K562 (cell line): ENCODE measurements at regions not wholly inside any gene's neighbourhood (a gene's known extent, or its start where the extent isn't known, plus 50 kb on each side); places are given as distances from the start of the nearest gene placed in this dataset.

Experiments
- ATAC-seq: fragments of 200-7000 bp; cut with Tn5 transposase; 3 replicates; pipeline ENCODE4 v1.9.1; 2020; ENCODE audit warnings: moderate library complexity
- BruUV-seq: library from RNA; stranded (reverse); fragments of 400-500 nt; replicated peaks from 2 replicates; lab custom pipeline; 2021; lab: Mats Ljungman, UMichigan
- CTCF ChIA-PET: fragments of 300-600 bp; formaldehyde crosslinking; extraction: SDS; loops from one replicate; lab custom pipeline; 2021; ENCODE audit warnings: low intra/inter-chr PET ratio; lab: Yijun Ruan, JAX
- POLR2A ChIA-PET: fragments of 300-600, 350-650 bp; sonication (Branson Sonifier 250); formaldehyde crosslinking; extraction: SDS; loops from one replicate; lab custom pipeline; 2021; ENCODE audit warnings: antibody characterized with exemption, inconsistent platforms; lab: Yijun Ruan, JAX
- DNase-seq, 4 experiments: peaks; one replicate each; pipeline versions ENCODE4 v3.0.0 to v3.0.0-alpha.2; 2011 to 2018; ENCODE audit warnings: low spot score in 3 of 4, mixed read lengths in 3 of 4; ENCODE audit errors: extremely low read depth in 1 of 4
- FAIRE-seq: peaks from 2 replicates; lab custom pipeline; 2011; peaks lifted over from hg19 to GRCh38; lab: Jason Lieb, UNC
- H2AFZ ChIP-seq: 2 replicates; pipeline ENCODE4 v1.6.0; 2011; ENCODE audit warnings: low read depth, low read length, control low read depth, inconsistent platforms
- H3K27ac ChIP-seq: fragments of 200-600 bp; 3 replicates; pipeline ENCODE4 v1.8.0; 2011; ENCODE audit warnings: low read depth, mild to moderate bottlenecking, control low read depth, inconsistent platforms, low read length, moderate library complexity, mixed read lengths; ENCODE audit errors: extremely low read depth
- H3K27me3 ChIP-seq, 2 experiments: fragments of 300-600 bp in 1 of 2; 2 replicates in 1 of 2; 3 replicates in 1 of 2; pipeline versions ENCODE4 v1.6.0 to v1.8.0; 2011; ENCODE audit warnings: inconsistent platforms in 2 of 2, low read length in 2 of 2, mild to moderate bottlenecking in 1 of 2, mixed read lengths in 1 of 2, moderate library complexity in 1 of 2; ENCODE audit not compliant: control insufficient read depth in 2 of 2, insufficient read depth in 2 of 2
- H3K36me3 ChIP-seq: fragments of 300-600 bp; 3 replicates; pipeline ENCODE4 v1.8.0; 2011; ENCODE audit warnings: mild to moderate bottlenecking, low read length, inconsistent platforms; ENCODE audit not compliant: control insufficient read depth, insufficient read depth
- H3K4me1 ChIP-seq, 2 experiments: fragments of 200-600 bp in 1 of 2; replicated peaks in 1 of 2; 2 replicates in 1 of 2; 3 replicates in 1 of 2; pipeline versions ENCODE4 v1.5.1 to v1.8.0; 2011; ENCODE audit warnings: inconsistent platforms in 2 of 2, low read length in 2 of 2, mild to moderate bottlenecking in 1 of 2, mixed read lengths in 1 of 2, moderate library complexity in 1 of 2; ENCODE audit not compliant: control insufficient read depth in 2 of 2, insufficient read depth in 2 of 2
- H3K4me2 ChIP-seq: 2 replicates; pipeline ENCODE4 v1.6.1; 2011; ENCODE audit warnings: low read length, control low read depth, inconsistent platforms, mixed read lengths; ENCODE audit not compliant: insufficient read depth
- H3K4me3 ChIP-seq: fragments of 200-600 bp; sonication (generic), shearing (Covaris generic); 2 replicates; pipeline ENCODE4 v1.5.1; 2016; ENCODE audit warnings: control low read depth, inconsistent platforms
- H3K79me2 ChIP-seq: fragments of 200-600 bp; 3 replicates; pipeline ENCODE4 v1.8.0; 2011; ENCODE audit warnings: low read length, inconsistent platforms; ENCODE audit not compliant: control insufficient read depth, insufficient read depth
- H3K9ac ChIP-seq, 2 experiments: 2 replicates each; pipeline versions ENCODE4 v1.6.0 to v1.6.1; 2011; ENCODE audit warnings: low read depth in 2 of 2, low read length in 2 of 2, control low read depth in 1 of 2, inconsistent platforms in 1 of 2, mild to moderate bottlenecking in 1 of 2, mixed read lengths in 1 of 2; ENCODE audit not compliant: insufficient read depth in 1 of 2
- H3K9me1 ChIP-seq: one replicate; pipeline ENCODE4 v1.6.0; 2011; ENCODE audit warnings: inconsistent platforms, mild to moderate bottlenecking, low read length, moderate library complexity; ENCODE audit not compliant: control insufficient read depth, insufficient read depth
- H3K9me3 ChIP-seq: replicated peaks from 2 replicates; pipeline ENCODE4 v1.5.1; 2011; ENCODE audit warnings: low read depth, low read length, inconsistent platforms; ENCODE audit not compliant: control insufficient read depth, insufficient read depth
- H4K20me1 ChIP-seq: replicated peaks from 2 replicates; pipeline ENCODE4 v1.6.1; 2011; ENCODE audit warnings: low read length, inconsistent platforms, mixed read lengths; ENCODE audit not compliant: control insufficient read depth, insufficient read depth
- CHD2 ChIP-seq: IDR thresholded peaks from 2 replicates; pipeline ENCODE4 v1.6.1; 2011; ENCODE audit warnings: low read depth, low read length
- GABPB2 ChIP-seq: fragments of 250-450 bp; sonication (Bioruptor Pico); conservative IDR thresholded peaks from 2 replicates; pipeline ENCODE4 v1.5.1; 2021; ENCODE audit warnings: mild to moderate bottlenecking
- MTA2 ChIP-seq: fragments of 450-650 bp; IDR thresholded peaks from 2 replicates; pipeline ENCODE4 v1.6.1; 2016; ENCODE audit warnings: low read depth
- MXI1 ChIP-seq: IDR thresholded peaks from 2 replicates; pipeline ENCODE4 v1.6.1; 2011; ENCODE audit warnings: low read depth, mild to moderate bottlenecking, improper control_type of control experiment, low read length
- POLR2G ChIP-seq: fragments of 200-400 bp; formaldehyde crosslinking; IDR thresholded peaks from 2 replicates; pipeline ENCODE4 v1.6.1; 2017; ENCODE audit warnings: low read depth, mild to moderate bottlenecking, antibody characterized with exemption, low read length, moderate library complexity
- SIN3B ChIP-seq: fragments of 450-650 bp; IDR thresholded peaks from 2 replicates; pipeline ENCODE4 v1.6.1; 2017; ENCODE audit warnings: low read depth, mild to moderate bottlenecking, moderate library complexity
- SPI1 ChIP-seq: IDR thresholded peaks from 2 replicates; pipeline ENCODE4 v1.6.1; 2011; ENCODE audit warnings: low read depth, low read length, control low read depth, borderline replicate concordance
- TFE3 ChIP-seq: fragments of 450-650 bp; formaldehyde crosslinking; IDR thresholded peaks from 2 replicates; pipeline ENCODE4 v1.4.0; 2020; ENCODE audit warnings: mild to moderate bottlenecking, mixed read lengths
- THAP12 ChIP-seq: fragments of 250-450 bp; sonication (Bioruptor Pico); IDR thresholded peaks from 2 replicates; pipeline ENCODE4 v1.9.0; 2021; ENCODE audit warnings: mild to moderate bottlenecking, inconsistent platforms
- ZBTB12 ChIP-seq: fragments of 250-450 bp; sonication (Bioruptor Pico); IDR thresholded peaks from 2 replicates; pipeline ENCODE4 v1.4.0; 2020
- ZFX ChIP-seq: sonication (generic); formaldehyde crosslinking; IDR thresholded peaks from 2 replicates; pipeline ENCODE4 v1.8.0; 2022; ENCODE audit warnings: mild to moderate bottlenecking, missing genetic modification reagents, moderate library complexity
- ZNF398 ChIP-seq: fragments of 250-450 bp; sonication (Bioruptor Pico); IDR thresholded peaks from 2 replicates; pipeline ENCODE4 v1.8.0; 2021; ENCODE audit warnings: moderate library complexity, mild to moderate bottlenecking, inconsistent platforms
- ZNF644 ChIP-seq: fragments of 200-800 bp; sonication (Bioruptor generic); IDR thresholded peaks from 2 replicates; pipeline ENCODE4 v1.6.1; 2016; ENCODE audit warnings: low read depth, missing genetic modification characterization, missing compliant biosample characterization
- in situ Hi-C: fragments of 300-500 bp; cut with MboI; formaldehyde crosslinking; loops from 4 replicates; pipeline ENCODE4 v1.15.0; 2018; ENCODE audit warnings: inconsistent platforms, mixed read lengths
- intact Hi-C: fragments of 100-400 bp; cut with micrococcal nuclease; formaldehyde crosslinking; loops from 2 replicates; pipeline ENCODE4 v1.14.2; 2022

- CTCF ChIA-PET: no interaction called here
- Histone ChIP-seq H3K4me1 (no peaks in the 10 kb centered on the region), H2AFZ (no peak overlapping the region), H3K9me3 (no peaks in the 10 kb centered on the region; the same call in 1 of the 2 replicates), H4K20me1 (no peaks in the 10 kb centered on the region), H3K4me3 (no peak overlapping the region), H3K27ac (no peak overlapping the region), H3K9me1 (no peaks in the 10 kb centered on the region), H3K36me3 (no peaks in the 10 kb centered on the region), H3K27me3 (no peaks in the 10 kb centered on the region), H3K4me2 (no peak overlapping the region), H3K9ac (no peak overlapping the region), H3K79me2 (no peaks in the 10 kb centered on the region)
- no peak for FAIRE-seq
- no TSS peak for BruUV-seq
- POLR2A ChIA-PET: no interaction called here
- no peak for DNase-seq
- intact Hi-C loops (no loop called here), in situ Hi-C loops (no loop called here)
- no peak for ATAC-seq
- no peak for TF ChIP-seq MTA2
- TF ChIP-seq ZNF398 (CRISPR knock-in tag): no peak
- no peak for TF ChIP-seq SPI1
- no peak for TF ChIP-seq SIN3B
- no peak for TF ChIP-seq THAP12 (CRISPR knock-in tag)
- TF ChIP-seq CHD2: no peak
- TF ChIP-seq ZBTB12 (CRISPR knock-in tag): no peak
- no peak for TF ChIP-seq GABPB2 (CRISPR knock-in tag)
- TF ChIP-seq MXI1: no peak
- TF ChIP-seq ZFX (CRISPR knock-in tag): no peak
- no peak for TF ChIP-seq POLR2G
- no peak for TF ChIP-seq TFE3 (CRISPR knock-in tag)
- no peak for TF ChIP-seq ZNF644 (tag)
- TF ChIP-seq, all 486 proteins: peak for 0
These were observed 128.6 kb upstream of the THSD7A start for GRCh38 chr7:11960621-11961020.
